Cardiac muscle cell (in vitro differentiated cells and primary cell): ENCODE measurements at regions not wholly inside any gene's neighbourhood (a gene's known extent, or its start where the extent isn't known, plus 50 kb on each side); places are given as distances from the start of the nearest gene placed in this dataset.

Source experiments
- DNase-seq, 2 donors: peaks; one replicate each; pipeline versions ENCODE4 v3.0.0 to v3.0.0-alpha.2; 2010 to 2017; ENCODE audit warnings: low read depth in 1 of 2, low spot score in 1 of 2
- H3K27ac ChIP-seq: fragments of 200-600 bp; sonication (generic); 2 replicates; pipeline ENCODE4 v1.5.1; 2016
- H3K27me3 ChIP-seq: fragments of 200-600 bp; sonication (generic); 2 replicates; pipeline ENCODE4 v1.6.0; 2016; ENCODE audit warnings: control low read depth
- H3K36me3 ChIP-seq: fragments of 200-600 bp; sonication (generic); 2 replicates; pipeline ENCODE4 v1.5.1; 2016; ENCODE audit warnings: control low read depth
- H3K4me1 ChIP-seq: fragments of 200-600 bp; sonication (generic); 2 replicates; pipeline ENCODE4 v1.8.1; 2017; ENCODE audit warnings: low read depth, mild to moderate bottlenecking, mixed run types
- H3K4me3 ChIP-seq: fragments of 200-600 bp; sonication (generic); 2 replicates; pipeline ENCODE4 v1.5.1; 2016; ENCODE audit warnings: mild to moderate bottlenecking
- H3K9me3 ChIP-seq: fragments of 200-600 bp; sonication (generic); 2 replicates; pipeline ENCODE4 v1.5.1; 2017; ENCODE audit warnings: low read depth, mild to moderate bottlenecking, control low read depth
- CTCF ChIP-seq: IDR thresholded peaks from 2 replicates; pipeline ENCODE4 v1.5.1; 2012; ENCODE audit warnings: low read depth, mild to moderate bottlenecking, low read length

GRCh38 chr4:156036496-156036895 is 82.8 kb upstream of the CTSO start:
- H3K36me3 ChIP-seq = no peaks in the 10 kb centered on the region
- no peaks in the 10 kb centered on the region for H3K4me1 ChIP-seq
- no peak for TF ChIP-seq CTCF
- H3K27me3 ChIP-seq = no peaks in the 10 kb centered on the region
- no peak for DNase-seq
- no peak overlapping the region for H3K27ac ChIP-seq
- H3K4me3 ChIP-seq = no peak overlapping the region
- H3K9me3 ChIP-seq = no peaks in the 10 kb centered on the region

- Histone ChIP-seq H3K4me1 (no peaks in the 10 kb centered on the region), H3K36me3 (no peaks in the 10 kb centered on the region), H3K9me3 (no peaks in the 10 kb centered on the region), H3K27me3 (no peaks in the 10 kb centered on the region), H3K4me3 (no peak overlapping the region), H3K27ac (no peak overlapping the region)
- TF ChIP-seq CTCF = no peak
- DNase-seq = no peak
Observed at GRCh38 chr4:156029691-156030090, 76.0 kb upstream of the CTSO start.

GRCh38 chr4:156021298-156021697 is 67.6 kb upstream of the CTSO start:
- no peak for TF ChIP-seq CTCF
- Histone ChIP-seq H3K4me3 (no peak overlapping the region), H3K36me3 (no peaks in the 10 kb centered on the region), H3K4me1 (no peaks in the 10 kb centered on the region), H3K27me3 (no peaks in the 10 kb centered on the region), H3K9me3 (no peaks in the 10 kb centered on the region), H3K27ac (no peak overlapping the region)
- no peak for DNase-seq

- Histone ChIP-seq H3K27ac (no peak overlapping the region), H3K27me3 (no peaks in the 10 kb centered on the region), H3K9me3 (no peaks in the 10 kb centered on the region), H3K4me1 (no peaks in the 10 kb centered on the region), H3K36me3 (no peaks in the 10 kb centered on the region), H3K4me3 (no peak overlapping the region)
- TF ChIP-seq CTCF = no peak
- no peak for DNase-seq
Observed at GRCh38 chr4:156019246-156019645, 65.6 kb upstream of the CTSO start.

GRCh38 chr4:156018383-156018782 is 64.7 kb upstream of the CTSO start:
- Histone ChIP-seq H3K27me3 (no peaks in the 10 kb centered on the region), H3K27ac (no peak overlapping the region), H3K36me3 (no peaks in the 10 kb centered on the region), H3K9me3 (no peaks in the 10 kb centered on the region), H3K4me3 (no peak overlapping the region), H3K4me1 (no peaks in the 10 kb centered on the region)
- DNase-seq = no peak
- TF ChIP-seq CTCF = no peak

- DNase-seq = no peak
- Histone ChIP-seq H3K36me3 (no peaks in the 10 kb centered on the region), H3K4me1 (no peaks in the 10 kb centered on the region), H3K27me3 (no peaks in the 10 kb centered on the region), H3K9me3 (no peaks in the 10 kb centered on the region), H3K27ac (no peak overlapping the region), H3K4me3 (no peak overlapping the region)
- no peak for TF ChIP-seq CTCF
Observed at GRCh38 chr4:156015781-156016180, 62.1 kb upstream of the CTSO start.
